H9 (cell line): ENCODE measurements at regions not wholly inside any gene's neighbourhood (a gene's known extent, or its start where the extent isn't known, plus 50 kb on each side); places are given as distances from the start of the nearest gene placed in this dataset.

Experiments
- DNase-seq: peaks from one replicate; pipeline ENCODE4 v3.0.0-alpha.2; 2017
- H2AFZ ChIP-seq: one replicate; pipeline ENCODE4 v1.6.1; 2013; ENCODE audit warnings: mild to moderate bottlenecking, low read length, control low read depth, moderate library complexity
- H2AK5ac ChIP-seq: 2 replicates; pipeline ENCODE4 v1.6.1; 2013; ENCODE audit warnings: low read length, control low read depth, mixed read lengths; ENCODE audit not compliant: insufficient read length
- H2BK120ac ChIP-seq: one replicate; pipeline ENCODE4 v1.6.1; 2013; ENCODE audit warnings: low read depth, mild to moderate bottlenecking, low read length, control low read depth, inconsistent platforms; ENCODE audit not compliant: poor library complexity, severe bottlenecking
- H2BK12ac ChIP-seq: 2 replicates; pipeline ENCODE4 v1.6.1; 2013; ENCODE audit warnings: low read length, control low read depth, mixed read lengths, low read depth; ENCODE audit not compliant: insufficient read length
- H2BK15ac ChIP-seq: 2 replicates; pipeline ENCODE4 v1.6.1; 2013; ENCODE audit warnings: low read depth, low read length, control low read depth
- H2BK20ac ChIP-seq: one replicate; pipeline ENCODE4 v1.6.1; 2013; ENCODE audit warnings: low read depth, mild to moderate bottlenecking, low read length, control low read depth, inconsistent platforms; ENCODE audit not compliant: poor library complexity, severe bottlenecking
- H2BK5ac ChIP-seq: 2 replicates; pipeline ENCODE4 v1.6.1; 2013; ENCODE audit warnings: low read length, control low read depth, mixed read lengths; ENCODE audit not compliant: insufficient read length
- H3K14ac ChIP-seq: 2 replicates; pipeline ENCODE4 v1.6.1; 2013; ENCODE audit warnings: low read length, control low read depth; ENCODE audit not compliant: insufficient read depth
- H3K18ac ChIP-seq: 2 replicates; pipeline ENCODE4 v1.6.1; 2013; ENCODE audit warnings: low read depth, mild to moderate bottlenecking, mixed read lengths, low read length, control low read depth; ENCODE audit not compliant: insufficient read length
- H3K23ac ChIP-seq: 2 replicates; pipeline ENCODE4 v1.6.1; 2013; ENCODE audit warnings: low read length, control low read depth, mixed read lengths, low read depth; ENCODE audit not compliant: insufficient read length
- H3K23me2 ChIP-seq: 2 replicates; pipeline ENCODE4 v1.6.1; 2013; ENCODE audit warnings: low read depth, mild to moderate bottlenecking, mixed read lengths, low read length, control low read depth; ENCODE audit not compliant: insufficient read length, poor library complexity, severe bottlenecking
- H3K27ac ChIP-seq: 2 replicates; pipeline ENCODE4 v1.5.1; 2013; ENCODE audit warnings: low read length, control low read depth, mixed read lengths, low read depth; ENCODE audit not compliant: insufficient read length
- H3K27me3 ChIP-seq: 2 replicates; pipeline ENCODE4 v1.6.1; 2013; ENCODE audit warnings: low read length, control low read depth, inconsistent platforms; ENCODE audit not compliant: insufficient read depth
- H3K4ac ChIP-seq: 2 replicates; pipeline ENCODE4 v1.6.1; 2013; ENCODE audit warnings: low read depth, mild to moderate bottlenecking, control low read depth, inconsistent platforms, low read length, moderate library complexity
- H3K4me1 ChIP-seq: 2 replicates; pipeline ENCODE4 v1.6.1; 2013; ENCODE audit warnings: low read length, control low read depth, inconsistent platforms; ENCODE audit not compliant: insufficient read depth
- H3K4me2 ChIP-seq: 2 replicates; pipeline ENCODE4 v1.6.1; 2013; ENCODE audit warnings: low read length, control low read depth, mixed read lengths; ENCODE audit not compliant: insufficient read length, insufficient read depth
- H3K56ac ChIP-seq: 2 replicates; pipeline ENCODE4 v1.6.1; 2013; ENCODE audit warnings: low read depth, mild to moderate bottlenecking, mixed read lengths, low read length, control low read depth; ENCODE audit not compliant: insufficient read length
- H3K79me1 ChIP-seq: 2 replicates; pipeline ENCODE4 v1.6.1; 2013; ENCODE audit warnings: low read depth, mild to moderate bottlenecking, moderate library complexity, low read length, control low read depth, inconsistent platforms; ENCODE audit not compliant: insufficient read depth, poor library complexity, severe bottlenecking
- H3K79me2 ChIP-seq: 2 replicates; pipeline ENCODE4 v1.6.1; 2013; ENCODE audit warnings: low read length, control low read depth, inconsistent platforms; ENCODE audit not compliant: insufficient read depth
- H3K9ac ChIP-seq: 2 replicates; pipeline ENCODE4 v1.6.1; 2013; ENCODE audit warnings: low read length, control low read depth, mixed read lengths; ENCODE audit not compliant: insufficient read length; ENCODE audit errors: extremely low read depth
- H3K9me3 ChIP-seq: one replicate; pipeline ENCODE4 v1.6.1; 2013; ENCODE audit warnings: low read depth, low read length, inconsistent platforms; ENCODE audit not compliant: control insufficient read depth
- H3T11ph ChIP-seq: one replicate; pipeline ENCODE4 v1.6.1; 2013; ENCODE audit warnings: mild to moderate bottlenecking, low read length, control low read depth, inconsistent platforms
- H4K20me1 ChIP-seq: one replicate; pipeline ENCODE4 v1.6.1; 2013; ENCODE audit not compliant: control insufficient read depth, insufficient read length, insufficient read depth
- H4K5ac ChIP-seq: 2 replicates; pipeline ENCODE4 v1.6.1; 2013; ENCODE audit warnings: low read depth, mild to moderate bottlenecking, mixed read lengths, low read length, control low read depth; ENCODE audit not compliant: insufficient read length
- H4K8ac ChIP-seq: replicated peaks from 2 replicates; pipeline ENCODE4 v1.6.1; 2013; ENCODE audit warnings: low read length, control low read depth, mixed read lengths, low read depth; ENCODE audit not compliant: insufficient read length
- H4K91ac ChIP-seq: 2 replicates; pipeline ENCODE4 v1.6.1; 2013; ENCODE audit warnings: low read depth, mild to moderate bottlenecking, moderate library complexity, mixed read lengths, low read length, control low read depth; ENCODE audit not compliant: insufficient read length
- H3K27ac Mint-ChIP-seq, 3 experiments: 2 replicates in 2 of 3; 3 replicates in 1 of 3; pipeline ENCODE4 v1.8.0; 2020 to 2021; ENCODE audit warnings: mixed read lengths in 3 of 3, mild to moderate bottlenecking in 1 of 3, moderate library complexity in 1 of 3
- H3K27me3 Mint-ChIP-seq: 2 replicates; pipeline ENCODE4 v1.8.0; 2021; ENCODE audit warnings: low read depth, mild to moderate bottlenecking, moderate library complexity, mixed read lengths
- H3K36me3 Mint-ChIP-seq, 3 experiments: 2 replicates in 2 of 3; 3 replicates in 1 of 3; pipeline ENCODE4 v1.8.0; 2020 to 2021; ENCODE audit warnings: low read depth in 3 of 3, mixed read lengths in 3 of 3; ENCODE audit not compliant: insufficient read depth in 1 of 3
- H3K4me1 Mint-ChIP-seq, 2 experiments: 2 replicates each; pipeline ENCODE4 v1.8.0; 2020; ENCODE audit warnings: mixed read lengths in 2 of 2
- H3K4me3 Mint-ChIP-seq, 2 experiments: 2 replicates in 1 of 2; 3 replicates in 1 of 2; pipeline ENCODE4 v1.8.0; 2020 to 2021; ENCODE audit warnings: mild to moderate bottlenecking in 2 of 2, mixed read lengths in 2 of 2, moderate library complexity in 1 of 2
- H3K9me3 Mint-ChIP-seq, 2 experiments: 2 replicates in 1 of 2; 3 replicates in 1 of 2; pipeline ENCODE4 v1.8.0; 2020; ENCODE audit warnings: mild to moderate bottlenecking in 2 of 2, mixed read lengths in 2 of 2, moderate library complexity in 1 of 2
- CTCF ChIP-seq: fragments of 200-600 bp; sonication (generic); conservative IDR thresholded peaks from 3 replicates; pipeline ENCODE4 v1.8.0; 2021; ENCODE audit warnings: antibody characterized with exemption, mild to moderate bottlenecking
- WGBS: extraction: QIAGEN DNeasy Blood & Tissue Kit; methylation state at CpG from one replicate; pipeline ENCODE4 v1.1.7; 2013; ENCODE audit warnings: missing lambda C conversion rate, low lambda C conversion rate, mixed read lengths; ENCODE audit not compliant: insufficient read length; ENCODE audit errors: extremely low coverage; 5-methylcytosine and 5-hydroxymethylcytosine counted together

DNA sequence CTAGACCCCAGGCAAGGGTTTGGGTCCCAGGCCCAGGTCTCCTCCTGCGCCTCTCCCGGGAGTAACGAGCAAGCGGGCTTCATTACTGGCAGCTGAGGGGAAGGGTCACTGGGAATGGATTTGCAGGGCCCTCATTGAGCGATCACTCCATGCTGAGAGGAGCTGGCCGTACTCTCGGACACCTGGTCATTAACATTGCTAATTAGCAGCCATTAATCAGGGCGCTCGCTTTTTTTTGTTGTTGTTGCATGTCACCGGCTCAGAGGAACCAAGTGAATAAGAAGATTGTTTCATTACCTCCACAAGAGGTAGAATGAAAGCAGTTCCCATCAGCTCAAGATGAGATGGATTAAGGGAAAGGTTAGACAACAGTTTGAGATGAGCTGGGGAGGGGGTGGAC lies 293.0 kb upstream of the ATP11B start:
- no peak overlapping the region for H2BK20ac ChIP-seq
- H3K9ac ChIP-seq = no peak overlapping the region
- no peak overlapping the region for H3K23ac ChIP-seq
- no peak overlapping the region for H2BK5ac ChIP-seq
- H3K79me1 ChIP-seq = no peaks in the 10 kb centered on the region
- no CpG with 5 or more reads among the region's 10 CpGs for WGBS
- peak overlapping the region; percentile 43 to 69 for H3K4me3 Mint-ChIP-seq
- H3K27me3 ChIP-seq = no peaks in the 10 kb centered on the region
- no peak overlapping the region for H4K91ac ChIP-seq
- no peaks in the 10 kb centered on the region for H3K9me3 ChIP-seq
- H3K27ac Mint-ChIP-seq = peak overlapping the region; percentile 81 to 99 (median 98); a peak in 6 of 7 replicates
- no peak overlapping the region for H3T11ph ChIP-seq
- no peak overlapping the region for H2AFZ ChIP-seq
- peaks cover 41 to 50% of the 10 kb centered on the region in 2 experiments for H3K4me1 Mint-ChIP-seq
- H2BK120ac ChIP-seq = no peak overlapping the region
- no peak overlapping the region for H2AK5ac ChIP-seq
- peak overlapping the region; percentile 67 for H3K27ac ChIP-seq
- no peak overlapping the region for H3K14ac ChIP-seq
- H3K36me3 Mint-ChIP-seq = no peaks in the 10 kb centered on the region
- no peak overlapping the region for H3K18ac ChIP-seq
- no peak overlapping the region for H4K5ac ChIP-seq
- H3K9me3 Mint-ChIP-seq = no peaks in the 10 kb centered on the region
- no peak overlapping the region for H3K4ac ChIP-seq
- H3K4me1 ChIP-seq = peaks cover 9% of the 10 kb centered on the region; the same call in 1 of the 2 replicates
- TF ChIP-seq CTCF = no peak
- H4K20me1 ChIP-seq = no peaks in the 10 kb centered on the region
- H3K56ac ChIP-seq = no peak overlapping the region
- no peak overlapping the region for H2BK12ac ChIP-seq
- H3K27me3 Mint-ChIP-seq = peaks cover under 1% of the 10 kb centered on the region; the same call in 1 of the 2 replicates
- no peaks in the 10 kb centered on the region for H3K79me2 ChIP-seq
- no peak overlapping the region for H2BK15ac ChIP-seq
- peak overlapping the region; percentile 29 for H3K4me2 ChIP-seq
- no peaks in the 10 kb centered on the region for H3K23me2 ChIP-seq
- no peak overlapping the region for H4K8ac ChIP-seq
- peak; percentile 91 for DNase-seq
